K562 (cell line): ENCODE measurements at regions not wholly inside any gene's neighbourhood (a gene's known extent, or its start where the extent isn't known, plus 50 kb on each side); places are given as distances from the start of the nearest gene placed in this dataset.

ENCODE experiments used
- ARID2 ChIP-seq: fragments of 450-650 bp; IDR thresholded peaks from 2 replicates; pipeline ENCODE4 v1.6.1; 2017; ENCODE audit warnings: antibody characterized with exemption, mild to moderate bottlenecking
- CC2D1A ChIP-seq: fragments of 450-650 bp; IDR thresholded peaks from 2 replicates; pipeline ENCODE4 v1.6.1; 2017; ENCODE audit warnings: mild to moderate bottlenecking
- ETV1 ChIP-seq: fragments of 450-650 bp; conservative IDR thresholded peaks from 2 replicates; pipeline ENCODE4 v1.6.1; 2016; ENCODE audit warnings: missing genetic modification characterization, control low read depth, low read depth, missing compliant biosample characterization
- FOXJ3 ChIP-seq: sonication (generic); formaldehyde crosslinking; IDR thresholded peaks from 2 replicates; pipeline ENCODE4 v1.4.0; 2020; ENCODE audit warnings: mild to moderate bottlenecking, missing genetic modification reagents
- HMBOX1 ChIP-seq: sonication (generic); IDR thresholded peaks from 2 replicates; pipeline ENCODE4 v1.6.1; 2016
- NFIC ChIP-seq: fragments of 450-650 bp; IDR thresholded peaks from 2 replicates; pipeline ENCODE4 v1.6.1; 2017; ENCODE audit warnings: mild to moderate bottlenecking, inconsistent platforms
- OTX1 ChIP-seq: fragments of 450-650 bp; formaldehyde crosslinking; IDR thresholded peaks from 2 replicates; pipeline ENCODE4 v1.4.0; 2022; ENCODE audit warnings: mild to moderate bottlenecking
- PHF8 ChIP-seq: fragments of 200-600 bp; sonication (generic); IDR thresholded peaks from 2 replicates; pipeline ENCODE4 v1.6.1; 2012; ENCODE audit warnings: mixed run types, mild to moderate bottlenecking, inconsistent platforms, low read length, moderate library complexity, borderline replicate concordance
- RUNX1 ChIP-seq: sonication (generic); IDR thresholded peaks from 2 replicates; pipeline ENCODE4 v1.6.1; 2016; ENCODE audit warnings: antibody characterized with exemption, low read depth
- SMC3 ChIP-seq: conservative IDR thresholded peaks from 2 replicates; pipeline ENCODE4 v1.6.1; 2011; ENCODE audit warnings: low read depth, low read length, improper control_type of control experiment; ENCODE audit not compliant: insufficient read depth
- ZBTB7A ChIP-seq: IDR thresholded peaks from 2 replicates; pipeline ENCODE4 v1.6.1; 2011; ENCODE audit warnings: low read depth, mild to moderate bottlenecking, low read length, moderate library complexity, borderline replicate concordance; ENCODE audit not compliant: control insufficient read depth
- ZNF133 ChIP-seq: fragments of 250-450 bp; sonication (Bioruptor Pico); IDR thresholded peaks from 2 replicates; pipeline ENCODE4 v1.4.0; 2020; ENCODE audit warnings: mild to moderate bottlenecking
- TF ChIP-seq, protein P1 (sequence below), 2 experiments: fragments of 450-650 bp; formaldehyde crosslinking in 1 of 2; IDR thresholded peaks; 2 replicates each; pipeline versions ENCODE4 v1.4.0 to v1.6.1; 2014 to 2020; ENCODE audit warnings: mild to moderate bottlenecking in 2 of 2, borderline replicate concordance in 1 of 2, low read depth in 1 of 2

DNA sequence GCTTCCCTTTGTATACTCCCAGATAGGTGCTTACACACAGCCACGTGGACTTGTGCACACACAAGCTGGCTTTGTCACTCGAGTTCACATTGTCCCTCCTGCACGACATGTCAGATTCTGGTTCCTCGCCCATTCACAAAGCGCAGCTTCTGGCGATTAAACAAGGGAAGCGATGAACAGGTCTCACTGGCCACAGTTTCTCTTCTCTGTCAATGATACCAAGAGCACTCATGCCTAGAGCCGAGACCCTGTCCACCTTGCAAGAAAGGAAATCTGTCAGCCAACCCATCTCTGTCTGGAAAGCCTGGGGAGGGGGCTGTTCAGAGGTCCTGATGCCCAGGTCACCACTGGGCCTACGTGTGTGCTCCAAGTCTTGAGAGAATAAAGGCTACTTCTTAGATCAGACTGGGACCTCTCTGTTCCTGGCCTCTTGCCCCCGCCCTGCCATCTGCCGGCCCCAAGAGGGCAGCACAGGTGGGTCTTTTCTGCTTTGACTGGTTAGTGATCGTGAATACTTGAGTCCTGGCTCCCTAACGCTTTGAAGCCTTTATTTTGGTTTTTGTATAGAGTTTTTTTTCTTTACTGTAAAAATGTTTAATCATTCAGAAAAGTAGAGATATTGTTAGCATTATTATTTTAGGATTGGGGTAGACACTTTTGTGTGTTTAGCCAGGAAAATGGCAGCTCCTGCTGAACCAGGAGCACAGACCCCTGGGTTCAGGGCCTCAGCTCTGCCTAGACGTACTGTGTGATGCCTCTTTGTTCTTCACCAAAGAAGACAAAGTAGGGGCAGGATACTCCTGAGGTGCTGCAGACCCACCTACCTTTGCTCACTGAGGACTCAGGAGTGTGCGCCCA lies 104.7 kb downstream of the MRM1 start (continued):
- TF ChIP-seq, protein P1, sequence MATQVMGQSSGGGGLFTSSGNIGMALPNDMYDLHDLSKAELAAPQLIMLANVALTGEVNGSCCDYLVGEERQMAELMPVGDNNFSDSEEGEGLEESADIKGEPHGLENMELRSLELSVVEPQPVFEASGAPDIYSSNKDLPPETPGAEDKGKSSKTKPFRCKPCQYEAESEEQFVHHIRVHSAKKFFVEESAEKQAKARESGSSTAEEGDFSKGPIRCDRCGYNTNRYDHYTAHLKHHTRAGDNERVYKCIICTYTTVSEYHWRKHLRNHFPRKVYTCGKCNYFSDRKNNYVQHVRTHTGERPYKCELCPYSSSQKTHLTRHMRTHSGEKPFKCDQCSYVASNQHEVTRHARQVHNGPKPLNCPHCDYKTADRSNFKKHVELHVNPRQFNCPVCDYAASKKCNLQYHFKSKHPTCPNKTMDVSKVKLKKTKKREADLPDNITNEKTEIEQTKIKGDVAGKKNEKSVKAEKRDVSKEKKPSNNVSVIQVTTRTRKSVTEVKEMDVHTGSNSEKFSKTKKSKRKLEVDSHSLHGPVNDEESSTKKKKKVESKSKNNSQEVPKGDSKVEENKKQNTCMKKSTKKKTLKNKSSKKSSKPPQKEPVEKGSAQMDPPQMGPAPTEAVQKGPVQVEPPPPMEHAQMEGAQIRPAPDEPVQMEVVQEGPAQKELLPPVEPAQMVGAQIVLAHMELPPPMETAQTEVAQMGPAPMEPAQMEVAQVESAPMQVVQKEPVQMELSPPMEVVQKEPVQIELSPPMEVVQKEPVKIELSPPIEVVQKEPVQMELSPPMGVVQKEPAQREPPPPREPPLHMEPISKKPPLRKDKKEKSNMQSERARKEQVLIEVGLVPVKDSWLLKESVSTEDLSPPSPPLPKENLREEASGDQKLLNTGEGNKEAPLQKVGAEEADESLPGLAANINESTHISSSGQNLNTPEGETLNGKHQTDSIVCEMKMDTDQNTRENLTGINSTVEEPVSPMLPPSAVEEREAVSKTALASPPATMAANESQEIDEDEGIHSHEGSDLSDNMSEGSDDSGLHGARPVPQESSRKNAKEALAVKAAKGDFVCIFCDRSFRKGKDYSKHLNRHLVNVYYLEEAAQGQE (IDR thresholded peaks at IDR 0.05; ENCODE audit: borderline replicate concordance), result peak; percentile 87
- TF ChIP-seq, protein P1 (CRISPR knock-in tag; IDR thresholded peaks at IDR 0.05; ENCODE audit: low read depth), result no peak
- TF ChIP-seq FOXJ3 (CRISPR knock-in tag) (no peak), ZNF133 (no peak), HMBOX1 (peak; percentile 75), NFIC (peak; percentile 23; the same call in 1 of the 2 replicates), PHF8 (no peak), ZBTB7A (peak; percentile 23; the same call in 1 of the 2 replicates), CC2D1A (0 out of 2 replicates have a peak, but pooled peaks have one; percentile 31), SMC3 (peak; percentile 73; the same call in 1 of the 2 replicates), OTX1 (CRISPR knock-in tag) (no peak), RUNX1 (no peak), ETV1 (tag) (no peak), ARID2 (0 out of 2 replicates have a peak, but pooled peaks have one; percentile 47)
